NCI-H748 treated with DMSO at 0.1 percent for 48 hours (cell line): ENCODE measurements at regions not wholly inside any gene's neighbourhood (a gene's known extent, or its start where the extent isn't known, plus 50 kb on each side); places are given as distances from the start of the nearest gene placed in this dataset.
A peak's percentile ranks its signal among the peaks of the same experiment; 100 is the strongest.

Experiments used
- DNase-seq: peaks from one replicate; lab custom pipeline; 2025; lab: John Stamatoyannopoulos, UW

DNA sequence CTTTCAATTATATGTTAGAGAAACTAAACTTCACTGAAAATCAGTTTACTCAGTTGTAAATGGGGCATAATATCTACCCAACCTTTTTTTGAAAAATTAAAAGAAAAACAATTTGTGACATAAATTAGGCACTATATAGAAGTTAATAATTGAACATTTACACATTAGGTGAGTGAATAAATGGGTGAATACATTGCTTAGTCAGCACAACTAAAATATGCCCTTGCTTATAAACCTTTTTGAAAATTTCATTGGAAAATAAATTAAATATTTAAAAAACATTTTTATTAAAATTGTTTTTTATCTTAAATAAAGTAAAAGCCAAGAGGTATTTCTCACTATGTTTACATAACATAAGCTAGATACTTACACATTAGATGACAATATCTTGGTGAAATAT, 994.5 kb upstream of the TENM4 start:
- no peak for DNase-seq

DNA sequence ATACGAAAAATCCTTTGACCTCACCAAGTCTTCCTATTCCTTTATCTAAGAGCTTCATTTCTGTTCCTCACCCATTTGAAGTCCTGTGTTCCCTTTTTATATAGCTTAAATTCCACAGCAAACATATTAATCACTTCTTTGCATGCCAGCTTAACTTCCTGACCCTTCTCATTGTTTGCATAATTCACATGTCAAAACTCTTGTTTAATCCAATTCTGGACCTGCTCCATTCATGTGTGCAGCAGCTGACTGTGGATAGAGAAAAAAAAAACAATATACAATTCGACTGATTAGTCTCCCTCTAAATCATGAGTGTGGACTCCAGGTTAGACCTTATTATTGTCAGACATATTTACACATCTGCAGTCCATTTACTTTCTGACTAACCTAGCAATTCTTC, 991.2 kb upstream of the TENM4 start:
- DNase-seq: no peak

DNA sequence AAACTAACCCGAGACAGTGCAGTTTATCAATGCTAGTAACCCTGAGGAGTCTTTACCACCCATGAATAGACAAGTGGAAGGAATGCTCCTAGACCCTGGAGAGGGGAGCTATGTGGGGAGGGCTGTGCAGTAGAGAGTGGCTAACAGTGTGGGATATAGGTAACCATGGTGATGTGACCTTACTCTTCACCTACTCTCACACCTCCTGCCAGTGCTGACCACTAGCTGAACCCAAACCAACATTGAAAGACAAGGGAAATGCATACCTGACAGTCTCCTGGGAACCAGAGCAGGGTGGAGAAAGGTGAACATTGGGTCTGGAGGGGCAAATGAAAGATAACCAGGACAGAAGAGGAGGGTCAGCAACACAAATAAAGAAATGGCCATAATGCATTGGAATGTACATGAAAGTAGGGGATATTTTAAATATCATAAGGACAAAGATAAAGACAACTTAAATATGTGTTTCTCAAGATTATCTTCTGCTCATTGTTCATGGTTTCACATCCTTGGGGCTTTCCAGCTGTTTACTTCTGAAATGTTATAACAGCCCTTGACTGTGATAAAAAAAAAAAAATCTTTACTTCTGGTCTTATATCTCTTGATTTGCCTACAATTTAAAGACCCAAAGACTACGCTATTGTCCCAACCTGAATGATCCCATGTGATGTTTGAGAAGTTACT, 983.3 kb upstream of the TENM4 start:
- no peak for DNase-seq

DNA sequence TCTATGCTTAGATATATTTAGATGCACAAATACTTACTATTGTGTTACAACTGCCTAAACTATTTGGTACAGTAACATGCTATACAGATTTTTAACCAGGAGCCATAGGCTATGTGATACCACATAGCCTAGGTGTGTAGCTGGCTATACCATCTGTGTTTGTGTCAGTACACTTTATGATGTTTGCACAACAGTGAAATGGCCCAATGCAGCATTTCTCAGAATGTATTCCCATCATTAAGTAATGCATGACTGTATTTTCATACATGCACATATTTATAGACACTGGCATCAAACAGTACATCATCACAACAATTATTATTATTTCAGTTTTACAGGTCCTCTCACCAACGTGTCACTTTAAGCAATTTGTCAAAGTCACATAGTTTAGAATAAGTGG, 979.5 kb upstream of the TENM4 start:
- DNase-seq: no peak

DNA sequence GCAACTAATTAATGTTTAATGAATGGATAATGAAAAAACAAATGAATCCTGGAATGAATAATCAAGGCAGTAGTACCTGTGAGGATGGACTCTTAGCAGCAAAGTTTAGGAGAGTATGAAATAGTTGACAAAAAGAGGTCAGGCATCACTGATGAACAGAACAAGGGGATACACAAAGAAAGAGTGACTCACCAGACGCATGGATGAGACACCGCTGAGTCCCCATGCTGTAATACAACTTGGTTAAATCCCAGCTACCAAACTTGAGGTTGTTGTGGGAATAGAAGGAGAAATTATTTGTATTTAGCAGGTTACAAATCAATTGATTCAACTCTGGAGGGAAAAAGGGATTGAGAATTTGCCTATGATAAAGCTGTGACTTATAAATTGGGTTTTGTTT, 976.9 kb upstream of the TENM4 start:
- no peak for DNase-seq

DNA sequence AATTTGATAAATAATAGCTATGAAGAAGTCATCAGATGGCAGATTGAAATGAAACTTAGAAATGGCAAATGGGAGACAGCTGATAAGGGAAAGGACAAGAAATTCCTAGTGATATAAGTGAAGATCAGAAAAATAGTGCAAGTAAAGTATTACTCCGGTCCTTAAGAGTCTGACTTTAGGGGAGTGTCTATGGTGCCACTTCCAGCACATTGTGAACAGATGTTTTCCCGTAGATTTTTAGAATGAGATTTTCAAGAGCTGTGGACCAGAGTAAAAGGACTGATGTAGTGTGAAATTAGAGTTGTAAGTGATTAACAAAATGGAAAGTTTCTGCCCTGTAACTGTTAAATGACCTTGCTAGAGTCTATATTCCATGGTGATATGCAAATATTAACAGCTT, 974.8 kb upstream of the TENM4 start:
- DNase-seq: no peak

DNA sequence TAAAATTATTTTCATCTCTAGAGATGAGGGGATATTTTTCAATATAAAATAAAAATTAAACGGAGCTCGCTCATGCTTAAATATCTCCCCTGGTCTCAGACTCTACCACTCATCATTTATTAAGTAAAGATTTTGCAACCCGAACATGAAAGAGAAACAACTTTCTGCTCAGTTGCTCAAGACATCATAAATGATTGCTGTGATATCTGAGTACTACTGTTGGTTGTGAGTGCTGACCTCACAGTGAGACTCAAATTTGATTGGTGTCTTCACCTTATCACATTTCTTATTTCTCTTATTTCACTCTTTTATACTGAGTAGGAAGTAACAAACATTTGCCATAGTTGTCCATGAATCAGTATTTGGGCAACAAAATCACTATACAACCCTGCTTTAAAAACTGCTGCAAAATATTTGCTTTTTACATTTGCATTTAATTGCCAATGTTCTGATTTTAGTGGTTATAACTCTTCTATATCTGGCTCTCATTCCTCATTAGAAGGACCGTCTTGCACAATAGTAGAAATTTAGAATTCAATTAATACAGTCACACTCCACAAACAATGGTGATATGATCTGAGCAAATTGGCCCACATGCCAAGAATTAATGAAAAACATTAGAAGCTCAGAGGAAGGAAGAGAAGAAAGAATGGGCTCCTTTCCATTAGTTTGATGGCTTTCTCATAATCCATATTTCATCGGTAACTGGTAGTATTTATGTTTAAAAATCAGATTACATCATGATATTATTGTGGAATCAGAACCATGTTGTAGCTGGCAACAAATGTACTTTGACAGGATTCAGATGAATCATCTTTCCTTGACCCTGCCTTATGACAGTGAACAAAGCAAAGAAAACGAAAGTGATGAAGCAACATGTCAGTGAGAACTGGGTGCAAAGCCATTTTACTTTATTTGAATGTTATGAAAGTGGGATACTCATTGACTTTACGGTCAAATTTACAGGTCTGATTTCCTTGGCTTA, 973.6 kb upstream of the TENM4 start:
- no peak for DNase-seq

DNA sequence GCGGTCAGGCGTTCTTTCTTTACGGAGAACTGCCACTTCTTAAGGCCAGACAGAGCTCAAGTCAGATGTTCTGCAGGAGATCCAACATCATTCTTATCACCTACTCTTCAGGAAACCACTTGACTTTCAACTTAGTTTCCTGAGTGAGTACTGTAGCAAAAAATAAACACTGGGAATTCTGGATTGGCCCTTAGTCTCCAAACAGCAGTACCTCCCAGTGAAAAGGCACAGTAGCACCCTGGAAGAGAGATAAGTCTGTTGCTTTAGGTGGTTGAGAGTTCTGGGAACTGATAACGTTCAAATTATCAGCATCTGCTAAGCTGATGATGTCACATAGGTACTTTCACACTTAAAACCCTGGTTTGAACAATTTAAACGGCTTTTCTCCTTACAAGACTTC, 971.8 kb upstream of the TENM4 start:
- DNase-seq: no peak

DNA sequence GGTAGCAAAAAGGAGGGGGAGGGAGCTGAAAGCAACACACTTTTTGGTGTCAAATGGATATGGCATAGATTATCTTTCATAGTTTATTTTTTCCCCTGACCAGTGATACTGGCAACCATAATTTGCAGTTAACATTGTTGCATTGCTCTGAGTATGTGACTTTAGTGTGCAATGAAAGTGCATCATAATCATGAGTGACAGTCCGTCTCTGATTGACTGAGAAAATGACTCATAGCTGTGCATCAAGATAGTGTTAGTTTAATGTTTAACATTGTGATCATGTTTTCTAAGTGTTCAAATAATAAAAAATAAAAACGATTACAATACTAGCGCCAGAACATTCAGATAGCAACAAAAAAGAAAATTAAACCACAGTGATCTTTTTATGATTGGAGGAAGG, 952.4 kb upstream of the TENM4 start:
- no peak for DNase-seq

DNA sequence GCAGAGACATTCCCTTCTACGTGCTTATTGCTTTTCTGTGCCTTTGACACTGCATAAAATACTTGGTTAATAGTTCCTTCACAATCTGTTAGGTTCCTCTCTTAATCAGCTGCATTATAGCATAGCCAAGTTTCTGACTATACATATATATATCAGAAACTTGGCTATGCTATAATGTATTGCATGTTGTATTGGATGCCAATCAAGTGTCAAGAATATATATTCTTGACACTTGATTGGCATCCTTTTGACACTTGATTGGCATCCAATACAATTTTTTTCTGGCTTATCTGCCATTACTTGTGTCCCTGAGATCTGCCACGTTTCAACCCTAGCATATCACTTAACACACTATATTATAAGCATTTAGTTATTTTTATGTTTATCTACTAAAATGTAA, 949.7 kb upstream of the TENM4 start:
- DNase-seq: no peak

DNA sequence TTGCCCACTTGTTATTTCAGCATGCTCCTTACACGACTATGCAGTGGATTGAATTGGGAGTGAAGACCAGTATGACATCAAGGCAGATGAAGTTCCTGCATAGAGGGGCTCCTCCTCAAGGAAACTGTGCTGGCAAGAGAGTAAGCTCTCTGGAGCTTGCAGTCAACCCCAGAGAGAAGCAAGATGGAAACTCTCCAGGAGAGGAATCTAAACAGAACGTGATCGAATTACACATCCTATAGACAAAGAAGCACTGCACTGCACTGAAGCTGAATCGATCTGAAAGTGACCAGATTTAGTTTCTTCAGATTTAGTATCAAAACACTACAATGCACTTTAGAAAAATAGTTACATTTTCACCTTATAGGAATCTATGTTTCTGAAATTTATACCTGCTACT, 947.7 kb upstream of the TENM4 start:
- no peak for DNase-seq

DNA sequence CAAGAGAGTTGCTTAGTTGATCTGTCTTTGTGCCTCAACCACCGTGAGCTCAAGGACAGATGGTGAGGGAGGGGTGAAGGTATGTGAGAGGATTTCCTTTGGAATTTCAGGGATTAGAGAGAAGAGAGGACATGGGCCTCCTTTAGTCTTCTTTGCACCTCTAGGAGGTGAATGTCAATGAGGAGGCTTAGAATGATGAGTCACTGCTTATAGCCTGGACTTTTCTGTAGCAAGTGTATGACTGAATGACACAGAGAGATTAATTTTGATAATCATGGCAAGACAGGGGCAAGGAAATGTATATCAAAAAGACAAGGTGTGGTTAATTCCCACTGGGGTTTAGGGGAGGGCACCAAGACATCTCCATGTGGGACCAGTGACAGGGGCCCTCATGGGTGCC, 947.3 kb upstream of the TENM4 start:
- DNase-seq: no peak

DNA sequence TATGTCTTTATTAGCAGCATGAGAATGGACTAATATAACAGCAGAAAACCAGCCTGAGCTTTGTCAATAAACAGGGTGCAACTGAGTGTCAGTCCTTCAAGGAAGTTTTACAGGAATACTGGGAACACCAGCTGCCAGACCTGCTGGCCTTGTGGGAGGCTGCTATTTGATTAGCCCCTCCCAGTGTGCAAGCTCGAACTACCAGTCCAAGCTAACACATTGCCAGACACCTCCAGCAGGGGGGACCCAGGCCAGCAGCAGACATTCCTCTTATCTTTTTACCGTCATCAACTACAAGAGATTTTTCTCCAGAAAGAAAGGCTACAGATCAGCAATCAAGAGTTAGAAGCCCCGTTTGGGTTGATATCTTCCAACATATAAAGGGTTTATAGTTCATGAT, 942.8 kb upstream of the TENM4 start:
- DNase-seq: no peak

DNA sequence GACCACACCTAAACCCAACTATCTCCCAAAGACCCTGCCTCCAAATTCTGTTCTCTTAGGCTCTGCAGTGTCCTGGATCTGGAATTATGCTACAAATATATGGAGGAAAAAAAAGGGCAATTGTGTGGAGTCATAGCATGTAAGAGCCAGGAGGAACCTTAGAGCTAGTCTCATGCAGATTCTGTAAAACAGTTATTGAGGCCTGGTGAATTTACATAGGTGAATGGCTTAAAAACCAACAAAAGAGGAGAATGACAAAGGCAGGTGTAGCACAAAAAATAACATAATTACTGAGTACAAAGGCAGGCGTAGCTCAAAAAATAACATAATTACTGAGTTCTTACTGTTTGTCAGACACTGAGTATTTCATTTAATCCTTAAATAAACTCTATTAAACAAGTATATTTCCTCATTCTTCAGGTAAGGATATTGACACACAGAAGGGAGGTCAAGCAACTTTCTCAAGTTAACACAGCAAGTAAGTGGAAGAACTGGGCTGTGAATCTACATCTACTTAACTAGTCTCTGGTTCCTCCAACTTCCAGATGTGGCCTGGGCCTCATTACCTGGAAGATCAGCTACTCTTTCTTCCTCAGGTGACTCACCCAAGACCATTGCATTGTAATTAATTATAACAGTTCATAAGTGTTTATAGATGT, 938.9 kb upstream of the TENM4 start:
- peak; percentile 88 for DNase-seq

DNA sequence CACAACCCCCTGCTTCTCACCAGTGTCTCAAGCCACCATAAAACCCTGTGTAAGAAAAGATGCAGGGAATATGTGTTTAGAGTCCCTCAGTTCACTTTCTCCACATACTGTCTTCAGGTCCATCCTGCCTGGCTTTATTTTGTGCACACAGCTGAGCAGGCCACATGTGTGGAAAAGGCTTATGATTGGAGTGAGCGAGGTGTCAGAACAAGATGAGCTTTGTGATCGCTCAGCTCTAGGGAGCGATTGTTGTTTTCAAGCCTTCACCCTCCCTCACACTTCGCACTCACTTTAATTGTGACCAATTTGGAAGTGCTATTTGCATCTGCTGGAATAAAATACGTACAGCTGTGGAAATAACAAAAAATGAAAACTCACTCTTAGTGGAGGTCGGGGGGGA, 931.1 kb upstream of the TENM4 start:
- DNase-seq: no peak

DNA sequence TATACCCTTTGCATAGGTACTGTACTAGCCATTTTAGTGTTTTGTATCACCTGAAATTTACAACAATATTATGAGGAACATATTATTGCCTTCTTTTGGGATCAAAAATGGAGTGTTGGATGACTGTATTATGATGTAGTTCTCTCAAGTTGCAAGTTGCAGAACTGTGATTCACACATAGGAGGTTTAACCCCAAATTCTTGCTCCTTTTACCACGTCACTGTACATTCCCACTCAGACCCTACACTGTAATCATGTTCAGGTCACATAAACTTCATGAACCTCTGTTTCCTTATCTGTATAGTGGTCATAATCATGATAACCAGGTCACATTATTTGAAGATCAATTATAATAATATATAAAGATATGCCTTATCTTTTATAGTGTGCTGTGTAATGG, 925.1 kb upstream of the TENM4 start:
- no peak for DNase-seq

DNA sequence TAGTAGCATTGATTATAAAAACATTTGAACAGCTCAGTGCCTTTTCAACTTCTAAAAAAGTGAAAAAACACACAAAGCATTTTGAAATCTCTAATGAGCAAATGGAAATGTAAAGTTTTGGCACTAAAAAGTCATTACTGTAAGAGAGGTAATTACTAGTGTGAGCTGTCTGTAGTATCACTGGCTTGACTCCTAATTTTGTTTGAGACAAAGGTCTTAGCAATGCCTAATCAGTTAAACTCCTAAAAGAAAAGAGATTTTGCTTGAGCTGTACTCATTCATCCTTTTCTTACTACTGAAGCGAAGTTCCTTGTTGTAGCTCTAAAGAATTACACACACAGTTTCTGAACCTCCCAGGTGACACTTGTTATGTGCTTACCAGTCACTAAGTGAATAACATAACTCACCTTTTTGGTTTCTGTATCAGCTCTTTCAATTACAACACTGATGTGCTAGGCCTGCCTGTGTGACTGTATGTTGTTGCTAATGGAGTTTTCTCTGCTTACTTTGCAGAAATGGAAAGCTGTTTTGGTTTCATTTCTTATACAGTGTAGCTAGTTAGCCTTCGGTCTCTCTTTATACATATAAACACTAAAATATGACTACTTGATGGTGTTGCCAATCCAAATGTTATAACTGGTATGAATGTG, 924.4 kb upstream of the TENM4 start:
- no peak for DNase-seq

DNA sequence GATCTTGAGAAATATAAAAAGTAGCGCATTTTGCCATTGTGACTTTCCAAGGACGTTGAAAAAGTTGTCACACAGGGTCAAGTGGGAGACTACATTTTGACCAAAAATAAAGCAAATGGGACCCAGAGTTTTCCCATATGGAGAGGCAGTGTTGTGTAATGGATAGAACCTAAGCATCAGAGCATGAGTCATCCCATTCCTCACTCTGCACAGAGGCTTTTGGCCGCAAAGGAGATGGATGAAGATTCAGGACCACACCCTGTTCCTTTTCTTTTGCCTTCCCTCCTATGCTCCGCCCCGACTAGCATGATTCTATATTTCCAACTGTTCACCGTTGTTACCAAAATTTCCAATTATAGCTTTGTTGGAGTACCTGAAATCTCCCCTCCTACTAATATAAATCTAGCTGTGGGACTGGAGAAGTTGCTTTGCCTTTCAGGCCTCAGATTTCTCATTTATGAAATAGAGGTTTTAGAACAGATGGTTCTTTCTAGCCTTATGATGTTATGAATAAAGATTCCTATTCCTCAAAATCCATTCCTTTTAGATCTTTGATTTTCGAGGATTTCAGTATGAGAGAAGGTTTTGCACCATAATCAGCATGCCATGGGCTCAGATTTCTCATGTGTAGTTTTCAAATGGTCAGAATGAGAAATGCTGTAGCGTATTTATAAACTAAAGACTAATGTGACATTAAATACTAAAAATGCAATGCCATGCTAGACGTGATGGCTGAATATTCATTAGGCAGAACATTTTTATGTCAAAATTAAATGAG, 921.9 kb upstream of the TENM4 start:
- no peak for DNase-seq

DNA sequence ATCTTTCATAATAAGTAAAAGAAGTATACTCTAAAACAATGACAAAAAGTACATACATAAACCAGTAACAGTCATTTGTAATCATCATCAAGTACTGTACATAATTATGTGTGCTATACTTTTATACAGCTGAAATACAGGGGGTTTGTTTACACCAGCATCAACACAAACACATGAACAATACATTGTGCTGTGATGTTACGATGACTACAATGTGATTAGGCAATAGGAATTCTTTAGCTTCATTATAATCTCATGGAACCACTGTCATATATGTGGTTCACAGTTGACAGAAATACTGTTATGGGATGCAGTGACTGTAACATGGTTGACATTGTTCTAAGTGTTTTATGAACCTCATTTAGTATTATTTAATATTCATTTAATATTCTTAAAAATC, 914.4 kb upstream of the TENM4 start:
- DNase-seq: no peak

DNA sequence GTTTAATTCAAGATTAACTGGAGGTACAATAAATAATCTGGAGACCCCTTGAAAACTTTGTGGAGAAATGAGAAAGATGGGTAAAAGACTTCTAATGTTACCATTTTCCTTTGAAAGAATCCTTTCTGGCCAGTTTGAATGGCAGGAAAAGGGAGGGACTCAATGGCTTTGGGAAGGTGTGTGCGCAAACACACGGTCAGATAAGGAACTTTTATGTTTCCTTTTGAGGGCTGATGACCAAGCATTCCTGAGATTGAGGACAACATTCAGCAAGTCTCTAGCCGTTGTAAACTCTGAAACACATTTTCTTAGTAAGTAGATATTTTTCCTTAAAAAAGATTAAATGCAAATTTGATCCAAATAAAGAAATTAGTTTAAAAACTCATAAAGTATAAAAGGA, 909.7 kb upstream of the TENM4 start:
- no peak for DNase-seq

DNA sequence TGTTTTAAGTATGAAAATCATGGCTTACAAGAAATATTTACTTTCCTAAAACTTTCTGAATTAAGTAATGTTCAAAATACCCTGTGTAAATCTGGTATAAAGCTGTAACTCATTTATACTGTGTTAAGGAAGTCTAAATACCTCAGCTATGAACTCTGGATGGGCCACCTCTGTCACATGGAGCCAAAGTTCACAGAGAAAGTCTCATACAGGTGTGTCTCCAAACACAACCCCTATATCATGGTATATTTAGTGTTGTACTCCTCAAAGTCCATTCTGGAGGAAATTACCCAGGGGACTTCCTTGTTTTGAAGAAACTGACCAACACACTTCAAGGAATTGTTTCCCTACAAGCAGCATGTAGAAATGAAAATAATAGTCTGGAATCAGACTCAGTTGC, 909.2 kb upstream of the TENM4 start:
- no peak for DNase-seq
